Epithelial cell of esophagus (primary cell): ENCODE measurements at regions not wholly inside any gene's neighbourhood (a gene's known extent, or its start where the extent isn't known, plus 50 kb on each side); places are given as distances from the start of the nearest gene placed in this dataset.
A peak's percentile ranks its signal among the peaks of the same experiment; 100 is the strongest.

Experiments used
- DNase-seq: peaks from one replicate; pipeline ENCODE4 v3.0.0; 2010; ENCODE audit warnings: low read depth
- H3K4me3 ChIP-seq: 2 replicates; pipeline ENCODE4 v1.5.1; 2011; ENCODE audit warnings: mild to moderate bottlenecking, low read length, control low read depth
- TF ChIP-seq, protein P1 (sequence below): IDR thresholded peaks from 2 replicates; pipeline ENCODE4 v1.5.1; 2011; ENCODE audit warnings: low read depth, mild to moderate bottlenecking, low read length, control low read depth, inconsistent platforms; ENCODE audit not compliant: insufficient read depth; ENCODE audit errors: missing control alignments

- TF ChIP-seq, protein P1, sequence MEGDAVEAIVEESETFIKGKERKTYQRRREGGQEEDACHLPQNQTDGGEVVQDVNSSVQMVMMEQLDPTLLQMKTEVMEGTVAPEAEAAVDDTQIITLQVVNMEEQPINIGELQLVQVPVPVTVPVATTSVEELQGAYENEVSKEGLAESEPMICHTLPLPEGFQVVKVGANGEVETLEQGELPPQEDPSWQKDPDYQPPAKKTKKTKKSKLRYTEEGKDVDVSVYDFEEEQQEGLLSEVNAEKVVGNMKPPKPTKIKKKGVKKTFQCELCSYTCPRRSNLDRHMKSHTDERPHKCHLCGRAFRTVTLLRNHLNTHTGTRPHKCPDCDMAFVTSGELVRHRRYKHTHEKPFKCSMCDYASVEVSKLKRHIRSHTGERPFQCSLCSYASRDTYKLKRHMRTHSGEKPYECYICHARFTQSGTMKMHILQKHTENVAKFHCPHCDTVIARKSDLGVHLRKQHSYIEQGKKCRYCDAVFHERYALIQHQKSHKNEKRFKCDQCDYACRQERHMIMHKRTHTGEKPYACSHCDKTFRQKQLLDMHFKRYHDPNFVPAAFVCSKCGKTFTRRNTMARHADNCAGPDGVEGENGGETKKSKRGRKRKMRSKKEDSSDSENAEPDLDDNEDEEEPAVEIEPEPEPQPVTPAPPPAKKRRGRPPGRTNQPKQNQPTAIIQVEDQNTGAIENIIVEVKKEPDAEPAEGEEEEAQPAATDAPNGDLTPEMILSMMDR: no peak
- DNase-seq: peak; percentile 31
- no peak overlapping the region for H3K4me3 ChIP-seq
Observed at GRCh38 chr11:8325591-8326304, 62.1 kb upstream of the LMO1 start.

DNA sequence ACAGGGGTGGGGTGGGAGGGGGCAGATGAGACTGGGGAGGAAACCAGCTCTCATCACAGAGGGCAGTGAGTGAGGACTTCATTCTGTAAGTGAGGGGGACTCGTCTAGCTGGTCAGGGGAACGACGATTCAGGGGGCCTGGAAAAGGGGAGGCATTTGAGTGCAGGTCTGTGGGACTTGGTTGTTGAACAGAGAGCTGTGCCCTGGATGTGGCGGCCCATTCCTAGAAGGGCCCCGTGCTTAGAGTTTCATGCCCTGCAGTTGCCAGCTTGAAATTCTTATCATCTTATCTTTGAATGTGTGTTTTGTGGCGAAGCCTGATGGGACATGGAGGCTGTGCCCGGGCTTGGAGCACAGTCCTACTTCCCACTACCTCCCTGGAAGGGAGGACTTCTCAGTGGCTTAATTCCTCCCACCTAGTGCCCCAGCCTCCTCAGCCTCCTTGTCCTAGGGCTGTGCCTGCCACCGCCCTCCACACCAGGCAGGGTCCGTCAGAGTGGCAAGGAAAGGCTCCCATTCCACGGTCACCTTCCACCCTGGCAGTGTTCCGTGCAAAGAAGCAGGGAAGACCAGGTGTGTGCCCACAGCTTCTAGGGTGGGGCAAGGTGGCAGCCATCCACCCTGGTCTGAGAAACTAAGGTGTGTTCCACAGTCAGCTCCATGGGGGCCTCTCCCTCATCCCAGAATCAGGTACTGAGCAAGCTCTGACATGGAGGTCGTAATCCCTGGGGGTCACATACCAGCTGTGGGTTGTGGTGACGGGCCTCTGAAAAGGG, 59.7 kb upstream of the LMO1 start:
- no peak for DNase-seq
- H3K4me3 ChIP-seq: no peak overlapping the region
- TF ChIP-seq, protein P1: no peak

DNA sequence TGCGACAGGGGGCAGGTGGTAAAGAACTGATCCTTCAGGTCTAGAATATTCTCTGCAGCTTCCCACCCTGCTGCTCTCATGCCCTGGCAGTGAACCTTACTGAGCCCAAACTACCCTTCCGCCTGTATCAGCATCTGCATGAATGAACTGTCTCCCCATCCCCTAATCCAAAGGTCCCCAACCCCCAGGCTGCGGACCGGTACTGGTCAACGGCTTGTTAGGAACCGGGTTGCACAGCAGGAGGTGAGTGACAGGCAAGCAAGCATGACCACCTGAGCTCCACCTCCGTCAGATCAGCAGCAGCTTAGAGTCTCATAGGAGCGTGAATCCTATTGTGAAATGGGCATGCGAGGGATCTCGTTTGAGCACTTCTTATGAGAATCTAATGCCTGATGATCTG, 58.2 kb upstream of the LMO1 start:
- DNase-seq: no peak
- TF ChIP-seq, protein P1: no peak
- H3K4me3 ChIP-seq: no peak overlapping the region

DNA sequence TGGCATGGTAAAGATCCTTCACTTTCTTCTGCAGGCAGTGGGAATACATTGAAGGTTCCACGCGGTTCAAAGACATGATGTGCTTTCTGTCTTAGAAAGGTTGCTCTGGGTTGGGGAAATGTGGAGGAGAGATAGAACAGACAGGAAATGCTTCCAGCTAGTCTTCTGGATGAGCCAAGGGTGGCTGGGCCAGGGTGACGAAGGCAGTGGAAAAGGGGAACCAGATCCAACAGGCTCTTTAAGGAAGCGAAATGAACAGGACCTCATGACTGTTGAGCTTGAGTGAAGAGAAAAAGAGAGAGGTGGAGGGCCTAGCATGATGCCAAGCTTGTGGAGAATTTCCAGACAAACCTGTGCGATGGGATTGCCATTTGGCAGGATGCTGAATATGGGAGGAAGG, 56.4 kb upstream of the LMO1 start:
- H3K4me3 ChIP-seq: no peak overlapping the region
- TF ChIP-seq, protein P1: no peak
- no peak for DNase-seq

- no peak for DNase-seq
- TF ChIP-seq, protein P1: peak; percentile 5
- H3K4me3 ChIP-seq: no peak overlapping the region
Observed at GRCh38 chr11:8318536-8318935, 54.9 kb upstream of the LMO1 start.

DNA sequence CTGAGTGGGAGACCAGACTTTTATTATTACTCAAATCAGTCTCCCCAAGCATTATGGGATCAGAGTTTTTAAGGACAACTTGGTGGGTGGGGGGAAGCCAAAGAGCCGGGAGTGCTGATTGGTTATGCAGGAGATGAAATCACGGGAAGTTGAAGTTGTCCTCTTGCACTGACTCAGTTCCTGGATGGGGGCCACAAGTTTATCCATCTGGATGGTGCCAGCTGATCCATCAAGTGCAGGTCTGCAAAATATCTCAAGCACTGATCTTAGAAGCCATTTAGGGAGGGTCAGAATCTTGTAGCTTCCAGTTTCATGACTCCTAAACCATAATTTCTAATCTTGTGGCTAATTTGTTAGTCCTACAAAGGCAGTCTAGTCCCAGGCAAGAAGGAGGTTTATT, 53.5 kb upstream of the LMO1 start:
- TF ChIP-seq, protein P1: no peak
- no peak for DNase-seq
- H3K4me3 ChIP-seq: no peak overlapping the region

DNA sequence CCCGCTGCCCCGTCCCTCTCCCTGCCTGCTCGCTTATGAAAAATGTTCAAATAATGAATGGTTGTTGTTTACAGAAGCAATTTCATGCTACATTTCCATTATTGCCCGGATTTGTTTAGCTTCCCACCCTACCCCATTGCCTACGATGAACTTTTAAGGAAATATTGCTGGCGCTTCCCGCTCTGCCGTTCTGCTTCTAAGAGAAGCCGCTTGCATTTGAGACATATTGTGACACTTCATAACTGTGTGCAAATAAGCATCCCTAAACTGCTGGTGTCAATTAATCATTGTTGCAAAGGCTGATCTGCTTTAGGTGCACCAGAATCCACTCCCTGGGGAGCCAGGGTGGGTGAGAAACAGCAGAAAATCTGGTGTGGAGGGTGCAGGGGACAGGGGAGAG, 52.3 kb upstream of the LMO1 start:
- H3K4me3 ChIP-seq: no peak overlapping the region
- TF ChIP-seq, protein P1: no peak
- DNase-seq: no peak
